Esophagus muscularis mucosa (tissue), 4 donors: ENCODE measurements at regions not wholly inside any gene's neighbourhood (a gene's known extent, or its start where the extent isn't known, plus 50 kb on each side); places are given as distances from the start of the nearest gene placed in this dataset.

Experiments
- DNase-seq: peaks from one replicate; pipeline ENCODE4 v3.0.0-alpha.2; 2017; ENCODE audit errors: extremely low spot score
- H3K27ac ChIP-seq, 4 donors: fragments of 200-600 bp; sonication (generic); replicated peaks in 1 of 4; 1 replicate in 3 of 4; 2 replicates in 1 of 4; pipeline ENCODE4 v1.5.1; 2016 to 2019; ENCODE audit warnings: mild to moderate bottlenecking in 1 of 4
- H3K27me3 ChIP-seq, 4 donors: fragments of 200-600 bp; sonication (generic); one replicate each; pipeline versions ENCODE4 v1.5.1 to v1.6.0; 2016 to 2019
- H3K36me3 ChIP-seq, 4 donors: fragments of 200-600 bp; sonication (generic); one replicate each; pipeline ENCODE4 v1.5.1; 2016 to 2019
- H3K4me1 ChIP-seq, 4 donors: fragments of 200-600 bp; sonication (generic); one replicate each; pipeline ENCODE4 v1.5.1; 2016 to 2019
- H3K4me3 ChIP-seq, 4 donors: fragments of 200-600 bp; sonication (generic); 1 replicate in 2 of 4; 2 replicates in 2 of 4; pipeline ENCODE4 v1.5.1; 2016 to 2019; ENCODE audit warnings: mild to moderate bottlenecking in 4 of 4, moderate library complexity in 1 of 4
- H3K9me3 ChIP-seq, 4 donors: fragments of 200-600 bp; sonication (generic); 1 replicate in 3 of 4; 2 replicates in 1 of 4; pipeline ENCODE4 v1.5.1; 2016 to 2019
- CTCF ChIP-seq, 3 experiments: fragments of 200-600 bp in 2 of 3; fragments of 450-650 bp in 1 of 3; sonication (generic) in 2 of 3; IDR thresholded peaks; one replicate each; pipeline ENCODE4 v1.5.1; 2017 to 2019; ENCODE audit warnings: antibody characterized with exemption in 3 of 3, mild to moderate bottlenecking in 2 of 3, moderate library complexity in 1 of 3
- EP300 ChIP-seq: sonication (generic); formaldehyde crosslinking; IDR thresholded peaks from one replicate; pipeline ENCODE4 v1.6.1; 2017; ENCODE audit warnings: antibody characterized with exemption
- POLR2A ChIP-seq: fragments of 450-650 bp; IDR thresholded peaks from one replicate; pipeline ENCODE4 v1.6.1; 2017; ENCODE audit warnings: antibody characterized with exemption, moderate library complexity, mild to moderate bottlenecking, low read depth
- POLR2AphosphoS5 ChIP-seq, 2 donors: sonication (generic); formaldehyde crosslinking; IDR thresholded peaks; one replicate each; pipeline ENCODE4 v1.6.1; 2017; ENCODE audit warnings: antibody characterized with exemption in 2 of 2
- WGBS: methylation state at CpG from one replicate; pipeline ENCODE4 v1.1.5; 2018; 5-methylcytosine and 5-hydroxymethylcytosine counted together
- intact Hi-C: fragments of 100-400 bp; cut with DNase I; formaldehyde crosslinking; loops from one replicate; pipeline ENCODE4 v1.15.1; 2023

GRCh38 chr10:29858702-29859267, 200.6 kb downstream of the JCAD start:
- H3K9me3 ChIP-seq, result no peaks in the 10 kb centered on the region
- H3K36me3 ChIP-seq, result no peaks in the 10 kb centered on the region
- H3K4me3 ChIP-seq, result peak overlapping the region in 1 of 4 donors; percentile 4
- no peak for TF ChIP-seq POLR2AphosphoS5 (IDR thresholded peaks at IDR 0.05)
- no peak for TF ChIP-seq CTCF (IDR thresholded peaks at IDR 0.05)
- no peak for TF ChIP-seq EP300
- TF ChIP-seq POLR2A, result no peak
- DNase-seq, result no peak
- 38% methylated on average over 3 of the region's 3 CpGs for WGBS
- peak overlapping the region; percentile 69 to 81 (median 71) for H3K27ac ChIP-seq
- no peaks in the 10 kb centered on the region for H3K27me3 ChIP-seq
- intact Hi-C loops, result loop anchor here (2.0 kb wide), 1 partner anchor 124 kb away; no protein-coding TSS in a partner anchor
- H3K4me1 ChIP-seq, result peaks cover 6 to 41% (median 38%) of the 10 kb centered on the region in 4 donors

GRCh38 chr10:29857843-29858701, 201.3 kb downstream of the JCAD start:
- Histone ChIP-seq H3K4me3 (peak overlapping the region in 2 of 4 donors; percentile 4 to 30), H3K27ac (peak overlapping the region; percentile 69 to 81 (median 71)), H3K9me3 (no peaks in the 10 kb centered on the region), H3K36me3 (no peaks in the 10 kb centered on the region), H3K4me1 (peaks cover 6 to 41% (median 38%) of the 10 kb centered on the region in 4 donors), H3K27me3 (no peaks in the 10 kb centered on the region)
- TF ChIP-seq POLR2A, result no peak
- peak; percentile 73 to 78 for TF ChIP-seq POLR2AphosphoS5 (IDR thresholded peaks at IDR 0.05)
- TF ChIP-seq CTCF (IDR thresholded peaks at IDR 0.05), result peak; percentile 75 to 87 (median 81)
- WGBS, result 22% methylated on average over 11 of the region's 11 CpGs
- DNase-seq, result no peak
- intact Hi-C loops, result loop anchor here (2.0 kb wide), 1 partner anchor 123 kb away; no protein-coding TSS in a partner anchor

- Histone ChIP-seq H3K36me3 (no peaks in the 10 kb centered on the region), H3K9me3 (no peaks in the 10 kb centered on the region), H3K27me3 (no peaks in the 10 kb centered on the region), H3K4me3 (no peak overlapping the region), H3K27ac (peak overlapping the region in 1 of 4 donors; percentile 81), H3K4me1 (peaks cover 6 to 41% (median 35%) of the 10 kb centered on the region in 4 donors)
- intact Hi-C loops, result no loop called here
- no peak for DNase-seq
- no peak for TF ChIP-seq EP300
- no peak for TF ChIP-seq POLR2AphosphoS5 (IDR thresholded peaks at IDR 0.05)
- no peak for TF ChIP-seq CTCF (IDR thresholded peaks at IDR 0.05)
- TF ChIP-seq POLR2A, result no peak
- WGBS, result 92% methylated on average over 3 of the region's 3 CpGs
These were observed 203.1 kb downstream of the JCAD start for GRCh38 chr10:29856295-29856694.

GRCh38 chr10:29853913-29854312, 205.5 kb downstream of the JCAD start:
- Histone ChIP-seq H3K27me3 (no peaks in the 10 kb centered on the region), H3K9me3 (no peaks in the 10 kb centered on the region), H3K36me3 (no peaks in the 10 kb centered on the region), H3K4me1 (peaks cover 6 to 41% (median 35%) of the 10 kb centered on the region in 4 donors), H3K27ac (no peak overlapping the region), H3K4me3 (no peak overlapping the region)
- intact Hi-C loops, result no loop called here
- 89% methylated on average over 4 of the region's 4 CpGs for WGBS
- TF ChIP-seq POLR2AphosphoS5 (IDR thresholded peaks at IDR 0.05) (no peak), EP300 (no peak), POLR2A (no peak), CTCF (IDR thresholded peaks at IDR 0.05) (no peak)
- DNase-seq, result no peak
